ENCODE measurements at regions not wholly inside any gene's neighbourhood (a gene's known extent, or its start where the extent isn't known, plus 50 kb on each side); places are given as distances from the start of the nearest gene placed in this dataset.

- TF ChIP-seq POLR2A (IDR thresholded peaks at IDR 0.05), result no peak
- TF ChIP-seq CTCF (IDR thresholded peaks at IDR 0.05), result no peak
Observed at GRCh38 chr9:108275906-108276305, 579.9 kb downstream of the ACTL7B start.
